Tibial nerve (tissue), 4 donors: ENCODE measurements at regions not wholly inside any gene's neighbourhood (a gene's known extent, or its start where the extent isn't known, plus 50 kb on each side); places are given as distances from the start of the nearest gene placed in this dataset.

ENCODE experiments used
- DNase-seq, 2 donors: peaks; one replicate each; pipeline ENCODE4 v3.0.0-alpha.2; 2019; ENCODE audit warnings: low spot score in 2 of 2
- H3K27ac ChIP-seq, 4 donors: fragments of 200-600 bp; sonication (generic) in 3 of 4; one replicate each; pipeline ENCODE4 v1.5.1; 2017 to 2019; ENCODE audit warnings: mild to moderate bottlenecking in 1 of 4
- H3K27me3 ChIP-seq, 2 donors: fragments of 200-600 bp; sonication (generic) in 1 of 2; one replicate each; pipeline versions ENCODE4 v1.5.1 to v1.6.0; 2017 to 2019
- H3K36me3 ChIP-seq, 3 donors: fragments of 200-600 bp; sonication (generic); one replicate each; pipeline ENCODE4 v1.5.1; 2018 to 2019
- H3K4me1 ChIP-seq, 4 donors: fragments of 200-600 bp; sonication (generic) in 3 of 4; one replicate each; pipeline ENCODE4 v1.5.1; 2017 to 2019
- H3K4me3 ChIP-seq, 4 donors: fragments of 200-600 bp; sonication (generic) in 3 of 4; one replicate each; pipeline ENCODE4 v1.5.1; 2017 to 2019; ENCODE audit warnings: mild to moderate bottlenecking in 1 of 4, moderate library complexity in 1 of 4
- H3K9me3 ChIP-seq, 4 donors: fragments of 200-600 bp; sonication (generic) in 3 of 4; one replicate each; pipeline ENCODE4 v1.5.1; 2017 to 2019
- EP300 ChIP-seq, 2 donors: sonication (generic); formaldehyde crosslinking; IDR thresholded peaks; one replicate each; pipeline ENCODE4 v1.6.1; 2017; ENCODE audit warnings: antibody characterized with exemption in 2 of 2, mild to moderate bottlenecking in 1 of 2
- POLR2A ChIP-seq, 2 donors: fragments of 450-650 bp; IDR thresholded peaks; one replicate each; pipeline ENCODE4 v1.6.1; 2017; ENCODE audit warnings: antibody characterized with exemption in 2 of 2, mild to moderate bottlenecking in 2 of 2, moderate library complexity in 2 of 2
- WGBS, 2 donors: methylation state at CpG; one replicate each; pipeline ENCODE4 v1.1.5; 2018; 5-methylcytosine and 5-hydroxymethylcytosine counted together
- TF ChIP-seq, protein P1 (sequence below), 5 experiments: fragments of 200-600 bp in 3 of 5; fragments of 450-650 bp in 2 of 5; sonication (generic) in 3 of 5; IDR thresholded peaks; one replicate each; pipeline ENCODE4 v1.5.1; 2016 to 2019; ENCODE audit warnings: antibody characterized with exemption in 5 of 5, mild to moderate bottlenecking in 3 of 5, moderate library complexity in 2 of 5

DNA sequence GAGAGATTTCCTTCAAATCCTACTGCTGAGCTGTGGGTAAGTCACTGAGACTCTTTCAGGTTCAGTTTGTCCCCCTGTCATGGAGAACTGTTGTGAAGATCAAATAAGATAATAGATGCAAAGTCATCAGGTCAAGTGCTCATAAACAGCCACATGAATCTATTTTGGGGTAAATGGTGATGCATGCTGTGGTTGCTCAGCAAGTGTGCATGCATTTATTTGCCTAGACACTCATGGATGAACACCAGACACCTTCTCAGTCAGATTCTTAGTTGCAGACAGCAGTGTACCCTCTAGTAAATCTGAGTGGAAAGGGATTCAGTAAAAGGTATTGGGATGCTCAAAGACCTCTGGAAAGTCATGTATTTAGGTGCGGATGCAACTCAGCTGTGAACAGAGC, 168.0 kb upstream of the FOXA2 start:
- Histone ChIP-seq H3K4me1 (peaks cover 0 to 5% (median 0%) of the 10 kb centered on the region in 4 donors), H3K27me3 (no peaks in the 10 kb centered on the region), H3K9me3 (no peaks in the 10 kb centered on the region), H3K4me3 (no peak overlapping the region), H3K27ac (no peak overlapping the region), H3K36me3 (no peaks in the 10 kb centered on the region)
- 92 to 97% methylated on average over 1 of the region's 1 CpG for WGBS, 2 donors
- TF ChIP-seq, protein P1, sequence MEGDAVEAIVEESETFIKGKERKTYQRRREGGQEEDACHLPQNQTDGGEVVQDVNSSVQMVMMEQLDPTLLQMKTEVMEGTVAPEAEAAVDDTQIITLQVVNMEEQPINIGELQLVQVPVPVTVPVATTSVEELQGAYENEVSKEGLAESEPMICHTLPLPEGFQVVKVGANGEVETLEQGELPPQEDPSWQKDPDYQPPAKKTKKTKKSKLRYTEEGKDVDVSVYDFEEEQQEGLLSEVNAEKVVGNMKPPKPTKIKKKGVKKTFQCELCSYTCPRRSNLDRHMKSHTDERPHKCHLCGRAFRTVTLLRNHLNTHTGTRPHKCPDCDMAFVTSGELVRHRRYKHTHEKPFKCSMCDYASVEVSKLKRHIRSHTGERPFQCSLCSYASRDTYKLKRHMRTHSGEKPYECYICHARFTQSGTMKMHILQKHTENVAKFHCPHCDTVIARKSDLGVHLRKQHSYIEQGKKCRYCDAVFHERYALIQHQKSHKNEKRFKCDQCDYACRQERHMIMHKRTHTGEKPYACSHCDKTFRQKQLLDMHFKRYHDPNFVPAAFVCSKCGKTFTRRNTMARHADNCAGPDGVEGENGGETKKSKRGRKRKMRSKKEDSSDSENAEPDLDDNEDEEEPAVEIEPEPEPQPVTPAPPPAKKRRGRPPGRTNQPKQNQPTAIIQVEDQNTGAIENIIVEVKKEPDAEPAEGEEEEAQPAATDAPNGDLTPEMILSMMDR (IDR thresholded peaks at IDR 0.05) = no peak
- no peak for TF ChIP-seq EP300 (IDR thresholded peaks at IDR 0.05)
- no peak for TF ChIP-seq POLR2A (IDR thresholded peaks at IDR 0.05)
- DNase-seq = no peak

DNA sequence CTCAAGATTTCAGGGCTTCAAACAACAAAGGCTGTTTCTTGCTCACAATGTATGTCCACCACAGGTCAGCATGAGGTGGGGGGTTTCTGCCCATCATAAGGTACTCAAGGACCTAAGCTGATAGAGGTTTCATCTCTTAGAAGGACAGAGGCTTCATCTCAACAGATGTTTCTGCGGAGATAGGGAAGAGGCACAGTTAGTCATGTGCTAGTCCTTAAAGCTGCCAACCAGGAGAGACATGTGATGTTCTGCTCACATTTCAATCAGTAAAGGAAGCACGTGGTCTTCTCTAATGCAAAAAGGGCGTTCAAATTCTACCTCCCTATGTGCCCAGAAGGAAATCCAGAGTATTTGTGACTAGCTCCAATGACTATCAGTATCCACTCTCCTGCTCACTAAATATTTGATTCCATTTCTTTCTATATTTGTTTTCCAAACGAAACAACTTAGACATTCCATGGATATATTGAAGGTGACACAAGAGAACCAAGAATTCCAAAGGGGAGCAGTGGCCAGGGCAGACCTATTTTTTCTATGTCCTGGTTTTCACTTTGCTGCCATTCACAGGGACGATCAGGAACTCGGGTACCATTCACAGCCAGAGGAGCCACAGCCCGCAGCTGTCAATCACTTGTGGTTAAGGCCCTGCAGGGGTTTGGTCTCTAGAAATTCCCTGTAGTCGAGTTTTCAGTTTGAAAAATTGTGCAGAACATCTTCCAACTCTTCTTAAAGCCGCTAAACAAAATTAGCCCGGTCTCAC, 173.2 kb upstream of the FOXA2 start:
- TF ChIP-seq POLR2A (IDR thresholded peaks at IDR 0.05) (no peak), EP300 (IDR thresholded peaks at IDR 0.05) (no peak)
- TF ChIP-seq, protein P1 (IDR thresholded peaks at IDR 0.05) = no peak
- H3K27ac ChIP-seq = no peak overlapping the region
- H3K27me3 ChIP-seq = no peaks in the 10 kb centered on the region
- H3K4me1 ChIP-seq = peaks cover 0 to 13% (median 0%) of the 10 kb centered on the region in 4 donors
- H3K9me3 ChIP-seq = no peaks in the 10 kb centered on the region
- WGBS, 2 donors = 68 to 69% methylated on average over 10 of the region's 10 CpGs
- no peak for DNase-seq
- no peak overlapping the region for H3K4me3 ChIP-seq
- H3K36me3 ChIP-seq = no peaks in the 10 kb centered on the region

DNA sequence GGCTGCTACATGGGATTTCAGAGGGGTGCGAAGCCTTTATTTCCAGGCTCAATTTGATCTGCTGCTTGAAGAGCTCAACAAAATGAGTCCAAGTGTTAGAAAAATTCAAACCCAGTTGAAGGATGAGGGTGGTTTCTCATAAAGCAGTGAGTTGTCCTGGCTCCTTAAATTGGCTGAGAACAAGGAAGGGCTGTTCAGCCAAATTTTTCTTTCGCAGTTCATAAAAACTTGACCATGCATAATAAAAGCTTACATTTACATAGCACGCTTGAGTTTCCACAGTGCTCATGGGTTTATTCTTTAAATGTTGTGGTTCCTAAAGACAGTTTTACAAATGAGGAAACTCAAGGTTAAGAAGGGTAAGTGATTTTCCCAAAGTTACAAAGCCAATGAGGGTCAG, 174.4 kb upstream of the FOXA2 start:
- Histone ChIP-seq H3K27ac (no peak overlapping the region), H3K36me3 (no peaks in the 10 kb centered on the region), H3K4me1 (peaks cover 0 to 11% (median 0%) of the 10 kb centered on the region in 4 donors), H3K27me3 (no peaks in the 10 kb centered on the region), H3K9me3 (no peaks in the 10 kb centered on the region), H3K4me3 (no peak overlapping the region)
- TF ChIP-seq EP300 (IDR thresholded peaks at IDR 0.05) (no peak), POLR2A (IDR thresholded peaks at IDR 0.05) (no peak)
- TF ChIP-seq, protein P1 (IDR thresholded peaks at IDR 0.05) = no peak
- DNase-seq = no peak
- WGBS, 2 donors = 28 to 29% methylated on average over 3 of the region's 3 CpGs

DNA sequence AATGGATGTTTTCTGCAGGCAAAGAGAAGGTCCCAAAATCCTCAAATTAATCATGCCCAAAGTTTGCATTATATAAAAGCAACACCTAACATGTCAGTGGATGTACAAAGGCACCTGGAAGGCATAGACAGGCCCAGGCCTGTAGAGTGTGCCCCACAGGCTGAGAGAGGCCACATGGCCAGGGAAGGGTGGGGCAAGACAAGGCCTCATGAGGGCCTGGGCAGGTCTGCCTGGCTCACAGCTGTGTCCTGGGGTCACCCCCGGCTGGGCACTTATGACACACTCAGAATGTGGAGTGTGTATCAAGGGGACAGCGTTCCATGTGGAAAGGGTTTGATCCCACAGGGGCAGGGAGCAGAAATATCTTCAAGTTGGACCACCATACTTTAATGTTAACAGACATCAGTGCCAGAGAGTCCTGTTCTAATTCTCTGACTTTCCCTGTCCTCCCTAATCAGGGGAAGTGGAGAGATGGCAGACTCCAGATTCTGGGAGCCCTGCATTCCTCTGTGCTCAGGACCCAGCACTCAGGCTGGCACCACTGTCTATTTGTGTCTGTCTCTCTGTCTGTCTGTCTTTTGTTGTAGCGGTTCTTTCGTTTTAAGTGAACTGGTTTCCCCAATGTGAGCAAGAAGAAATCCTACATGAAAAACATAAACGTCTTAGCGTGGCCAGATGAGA, 178.3 kb upstream of the FOXA2 start:
- Histone ChIP-seq H3K36me3 (no peaks in the 10 kb centered on the region), H3K27me3 (no peaks in the 10 kb centered on the region), H3K4me1 (peaks cover 0 to 17% (median 0%) of the 10 kb centered on the region in 4 donors), H3K27ac (peak overlapping the region in 3 of 4 donors; percentile 2 to 82 (median 75)), H3K4me3 (no peak overlapping the region), H3K9me3 (no peaks in the 10 kb centered on the region)
- WGBS, 2 donors = 49 to 51% methylated on average over 6 of the region's 6 CpGs
- TF ChIP-seq EP300 (IDR thresholded peaks at IDR 0.05) = no peak
- TF ChIP-seq, protein P1 (IDR thresholded peaks at IDR 0.05) = no peak
- DNase-seq = no peak

DNA sequence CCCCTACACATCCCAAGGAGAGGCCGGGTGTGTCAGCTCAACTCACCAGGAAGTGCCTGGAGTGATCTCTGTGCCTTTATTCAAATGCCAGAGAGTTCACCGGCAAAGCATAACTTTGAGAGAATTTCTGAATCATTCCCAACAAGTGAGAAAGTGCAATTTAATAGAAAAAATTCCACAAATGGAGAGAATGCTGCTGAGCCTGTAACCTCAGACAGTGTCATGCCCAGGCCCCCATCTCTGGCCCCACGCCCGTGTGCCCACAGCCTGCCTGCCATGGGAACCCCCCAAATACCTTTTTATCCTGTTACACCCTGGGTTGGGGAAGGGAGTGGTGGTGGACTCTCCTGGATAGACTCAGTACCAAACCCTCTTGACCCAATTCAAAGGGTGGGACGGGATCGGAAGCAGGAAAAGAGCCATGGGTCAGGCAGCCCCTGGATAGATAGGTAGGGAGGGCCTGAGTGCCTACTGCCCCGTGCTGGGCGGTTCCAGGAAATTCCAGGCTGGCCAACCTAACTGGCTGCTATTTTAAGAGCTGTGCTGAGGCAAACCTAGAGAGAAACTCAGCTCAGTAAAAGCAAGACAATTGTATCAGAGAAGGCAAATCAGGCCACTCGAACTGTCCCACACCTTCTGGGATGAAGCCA, 179.0 kb upstream of the FOXA2 start:
- Histone ChIP-seq H3K27me3 (no peaks in the 10 kb centered on the region), H3K9me3 (no peaks in the 10 kb centered on the region), H3K4me3 (no peak overlapping the region), H3K4me1 (peaks cover 0 to 12% (median 0%) of the 10 kb centered on the region in 4 donors), H3K36me3 (no peaks in the 10 kb centered on the region), H3K27ac (peak overlapping the region; percentile 12 to 82 (median 68))
- TF ChIP-seq EP300 (IDR thresholded peaks at IDR 0.05) = peak in 1 of 2 donors; percentile 32
- TF ChIP-seq, protein P1 (IDR thresholded peaks at IDR 0.05) = no peak
- DNase-seq = no peak
- WGBS, 2 donors = 44 to 45% methylated on average over 9 of the region's 9 CpGs
